Peyer's patch (tissue), 4 donors: ENCODE measurements at regions not wholly inside any gene's neighbourhood (a gene's known extent, or its start where the extent isn't known, plus 50 kb on each side); places are given as distances from the start of the nearest gene placed in this dataset.

Source experiments
- DNase-seq, 3 donors: peaks; one replicate each; pipeline ENCODE4 v3.0.0-alpha.2; 2017 to 2019
- H3K27ac ChIP-seq, 4 donors: fragments of 200-600 bp; sonication (generic); one replicate each; pipeline ENCODE4 v1.5.1; 2016 to 2019
- H3K27me3 ChIP-seq, 2 donors: fragments of 200-600 bp; sonication (generic); one replicate each; pipeline ENCODE4 v1.5.1; 2019
- H3K36me3 ChIP-seq, 3 donors: fragments of 200-600 bp; sonication (generic); one replicate each; pipeline ENCODE4 v1.5.1; 2016 to 2019
- H3K4me1 ChIP-seq, 4 donors: fragments of 200-600 bp; sonication (generic); one replicate each; pipeline ENCODE4 v1.5.1; 2016 to 2019
- H3K4me3 ChIP-seq, 4 donors: fragments of 200-600 bp; sonication (generic); 1 replicate in 3 of 4; 2 replicates in 1 of 4; pipeline ENCODE4 v1.5.1; 2016 to 2019; ENCODE audit warnings: mild to moderate bottlenecking in 1 of 4
- H3K9me3 ChIP-seq, 4 donors: fragments of 200-600 bp; sonication (generic); one replicate each; pipeline ENCODE4 v1.5.1; 2016 to 2019; ENCODE audit warnings: mild to moderate bottlenecking in 1 of 4
- CTCF ChIP-seq, 6 experiments: fragments of 450-650 bp in 4 of 6; fragments of 200-600 bp in 2 of 6; sonication (generic) in 1 of 6; IDR thresholded peaks; one replicate each; pipeline ENCODE4 v1.5.1; 2017 to 2019; ENCODE audit warnings: antibody characterized with exemption in 6 of 6, mild to moderate bottlenecking in 3 of 6, moderate library complexity in 1 of 6
- POLR2A ChIP-seq, 2 donors: fragments of 450-650 bp; IDR thresholded peaks; one replicate each; pipeline ENCODE4 v1.5.1; 2017; ENCODE audit warnings: antibody characterized with exemption in 2 of 2, mild to moderate bottlenecking in 2 of 2, moderate library complexity in 2 of 2

DNA sequence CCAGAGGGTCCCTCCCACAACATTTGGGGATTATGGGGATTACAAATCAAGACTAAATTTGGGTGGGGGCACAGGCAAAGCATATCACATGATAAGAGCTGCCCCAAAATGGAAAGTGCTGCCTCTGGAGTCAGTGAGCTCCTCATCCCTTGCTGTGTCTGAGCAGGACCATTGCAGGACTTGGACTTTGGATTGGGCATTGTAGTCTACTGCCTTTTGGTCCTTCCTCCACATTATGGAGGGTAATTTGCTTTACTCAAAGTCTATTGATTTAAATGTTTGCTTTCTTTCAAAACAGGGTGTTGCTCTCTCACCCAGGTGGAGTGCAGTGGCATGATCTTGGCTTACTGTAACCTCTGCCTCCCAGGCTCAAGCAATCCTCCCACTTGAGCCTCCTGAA lies 106.8 kb upstream of the LDAH start:
- Histone ChIP-seq H3K4me3 (no peak overlapping the region), H3K27ac (no peak overlapping the region), H3K9me3 (peaks cover 0 to 4% (median 0%) of the 10 kb centered on the region in 4 donors), H3K27me3 (no peaks in the 10 kb centered on the region), H3K4me1 (no peaks in the 10 kb centered on the region), H3K36me3 (no peaks in the 10 kb centered on the region)
- no peak for DNase-seq
- no peak for TF ChIP-seq POLR2A (IDR thresholded peaks at IDR 0.05)
- no peak for TF ChIP-seq CTCF (IDR thresholded peaks at IDR 0.05)

GRCh38 chr2:20928617-20929016 lies 105.7 kb upstream of the LDAH start:
- TF ChIP-seq CTCF (IDR thresholded peaks at IDR 0.05) (no peak), POLR2A (IDR thresholded peaks at IDR 0.05) (no peak)
- no peak overlapping the region for H3K27ac ChIP-seq
- H3K9me3 ChIP-seq = peaks cover 0 to 4% (median 0%) of the 10 kb centered on the region in 4 donors
- no peaks in the 10 kb centered on the region for H3K4me1 ChIP-seq
- H3K36me3 ChIP-seq = no peaks in the 10 kb centered on the region
- no peaks in the 10 kb centered on the region for H3K27me3 ChIP-seq
- no peak overlapping the region for H3K4me3 ChIP-seq
- no peak for DNase-seq

DNA sequence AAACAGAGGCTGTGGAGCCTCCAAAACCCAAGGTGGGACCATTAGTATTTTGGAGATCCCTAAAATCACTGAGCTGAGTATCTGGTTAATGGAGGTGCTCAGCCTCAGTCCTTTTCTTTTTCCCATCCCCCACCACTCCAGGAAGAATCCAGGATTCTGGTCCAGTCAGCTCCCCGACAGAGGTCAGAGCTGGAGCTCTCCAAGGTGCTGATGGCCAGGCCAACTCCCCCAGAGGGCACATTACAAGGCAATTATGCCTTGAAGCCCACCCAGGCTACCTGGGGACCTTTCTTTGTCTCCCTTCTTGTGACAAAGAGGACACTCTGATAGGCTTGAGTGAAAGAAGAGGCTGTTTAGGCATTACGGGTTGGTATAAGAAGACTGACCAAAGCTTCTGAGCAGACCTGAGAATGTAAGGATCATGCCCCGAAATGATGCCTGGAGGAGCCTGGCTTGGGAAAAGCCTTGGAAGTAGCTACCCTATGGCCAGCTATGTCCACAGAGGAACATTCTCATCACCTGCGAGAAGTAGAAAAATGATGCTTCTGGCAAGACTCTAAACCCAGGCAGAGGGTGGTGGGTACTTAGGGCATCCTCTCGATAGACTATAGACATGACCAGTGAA lies 102.5 kb upstream of the LDAH start:
- TF ChIP-seq CTCF (IDR thresholded peaks at IDR 0.05) = no peak
- TF ChIP-seq POLR2A (IDR thresholded peaks at IDR 0.05) = no peak

DNA sequence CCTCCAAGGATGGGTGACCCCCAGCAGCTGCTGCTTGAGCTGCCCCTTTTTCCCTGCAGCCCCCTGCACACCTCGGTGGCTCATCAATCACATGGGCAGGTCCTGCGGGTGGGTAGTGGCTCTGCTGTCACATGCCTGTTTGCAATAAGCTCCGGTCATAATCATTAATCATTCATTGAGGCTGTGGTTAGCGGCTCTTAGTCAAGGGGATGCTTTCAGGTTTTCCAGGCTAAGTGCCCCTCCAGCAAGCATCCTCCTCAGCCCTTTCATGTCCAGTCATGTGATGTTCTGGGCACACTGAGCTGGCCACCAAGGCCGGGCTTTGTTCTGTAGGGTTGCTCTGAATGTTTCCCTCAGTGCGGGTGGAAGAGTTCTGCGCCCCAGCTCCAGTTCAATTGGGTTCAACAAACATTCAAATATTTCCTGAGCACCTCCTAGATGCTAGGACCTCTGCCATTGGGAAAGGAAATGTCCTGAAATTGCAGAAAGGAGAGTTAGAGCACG lies 96.4 kb upstream of the LDAH start:
- no peak for DNase-seq
- no peak overlapping the region for H3K4me3 ChIP-seq
- TF ChIP-seq CTCF (IDR thresholded peaks at IDR 0.05) = no peak
- no peak for TF ChIP-seq POLR2A (IDR thresholded peaks at IDR 0.05)
- H3K36me3 ChIP-seq = no peaks in the 10 kb centered on the region
- H3K27me3 ChIP-seq = no peaks in the 10 kb centered on the region
- no peak overlapping the region for H3K27ac ChIP-seq
- no peaks in the 10 kb centered on the region for H3K4me1 ChIP-seq
- no peaks in the 10 kb centered on the region for H3K9me3 ChIP-seq

More for the DNA sequence above, 102.5 kb upstream of the LDAH start:
- Histone ChIP-seq H3K4me1 (no peaks in the 10 kb centered on the region), H3K9me3 (peaks cover 0 to 4% (median 0%) of the 10 kb centered on the region in 4 donors), H3K4me3 (no peak overlapping the region), H3K27me3 (no peaks in the 10 kb centered on the region), H3K27ac (no peak overlapping the region), H3K36me3 (no peaks in the 10 kb centered on the region)
- DNase-seq = no peak

DNA sequence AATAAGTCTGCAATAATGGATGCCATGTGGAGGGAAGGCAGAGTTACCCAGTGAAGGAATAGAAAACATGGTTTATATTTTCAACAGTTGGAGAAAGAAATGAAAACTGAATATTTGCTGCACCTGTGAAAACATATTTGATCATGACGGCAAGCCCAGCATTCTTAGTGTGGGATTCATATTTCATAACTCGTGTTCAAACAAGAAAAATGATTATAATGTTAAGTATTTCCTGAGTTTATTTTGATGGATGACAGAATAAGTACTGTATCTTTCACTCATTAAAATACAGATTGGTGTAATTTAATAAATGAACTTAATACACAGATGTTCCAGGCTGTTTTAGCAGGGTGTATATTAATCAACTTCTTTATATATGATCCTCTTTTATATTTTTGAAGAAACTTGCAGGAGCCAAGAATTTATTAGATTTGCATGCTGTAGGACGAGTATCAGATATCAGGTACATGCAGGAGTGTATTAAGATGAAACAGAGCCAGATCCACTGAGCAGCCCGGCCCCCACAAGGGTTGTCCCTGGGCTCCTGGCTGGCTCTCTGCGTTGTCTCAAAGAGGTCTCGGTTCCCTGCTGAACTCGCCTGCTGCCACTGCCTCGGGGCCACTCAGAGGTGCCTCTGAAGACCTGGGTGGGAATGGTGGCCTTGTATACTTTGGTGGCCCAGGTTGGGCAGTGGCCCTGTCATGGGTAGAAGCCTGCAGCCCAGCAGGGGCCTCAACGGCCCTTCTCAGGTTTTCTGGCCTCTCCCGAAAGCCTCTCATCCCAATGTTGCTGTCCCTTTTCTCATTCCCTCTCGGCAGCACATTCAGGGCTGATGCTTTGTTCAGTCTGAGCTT lies 95.0 kb upstream of the LDAH start:
- Histone ChIP-seq H3K4me3 (no peak overlapping the region), H3K27ac (no peak overlapping the region), H3K27me3 (no peaks in the 10 kb centered on the region), H3K4me1 (no peaks in the 10 kb centered on the region), H3K9me3 (no peaks in the 10 kb centered on the region), H3K36me3 (no peaks in the 10 kb centered on the region)
- DNase-seq = no peak
- TF ChIP-seq POLR2A (IDR thresholded peaks at IDR 0.05) = no peak
- TF ChIP-seq CTCF (IDR thresholded peaks at IDR 0.05) = no peak
